ENCODE measurements at regions not wholly inside any gene's neighbourhood (a gene's known extent, or its start where the extent isn't known, plus 50 kb on each side); places are given as distances from the start of the nearest gene placed in this dataset.

GRCh38 chr18:61714421-61714820 lies 178.4 kb downstream of the RNF152 start:
- Mint-ChIP-seq H3K9me3 (peaks cover 3% of the 10 kb centered on the region), H3K4me3 (no peak overlapping the region), H3K27me3 (ENCODE audit: low read depth) (no peaks in the 10 kb centered on the region), H3K36me3 (ENCODE audit: low read depth) (no peaks in the 10 kb centered on the region), H3K27ac (no peak overlapping the region), H3K4me1 (no peaks in the 10 kb centered on the region)
- no peak for TF ChIP-seq CTCF (IDR thresholded peaks at IDR 0.05; ENCODE audit: unreplicated experiment in 3 of 3)

- no peak overlapping the region for H3K4me3 Mint-ChIP-seq
- no peak for TF ChIP-seq CTCF (IDR thresholded peaks at IDR 0.05; ENCODE audit: unreplicated experiment in 3 of 3)
- no peaks in the 10 kb centered on the region for H3K36me3 Mint-ChIP-seq (ENCODE audit: low read depth)
- H3K27me3 Mint-ChIP-seq (ENCODE audit: low read depth): peaks cover 8% of the 10 kb centered on the region
- H3K9me3 Mint-ChIP-seq: peaks cover 2% of the 10 kb centered on the region
- H3K4me1 Mint-ChIP-seq: peaks cover under 1% of the 10 kb centered on the region
- no peak overlapping the region for H3K27ac Mint-ChIP-seq
These were observed 179.3 kb downstream of the RNF152 start for GRCh38 chr18:61713502-61713901.

- TF ChIP-seq CTCF (IDR thresholded peaks at IDR 0.05; ENCODE audit: unreplicated experiment in 3 of 3): no peak
These were observed 182.7 kb downstream of the RNF152 start for GRCh38 chr18:61710082-61710620.

GRCh38 chr18:61706276-61706915 lies 186.4 kb downstream of the RNF152 start:
- Mint-ChIP-seq H3K4me3 (no peak overlapping the region), H3K9me3 (no peaks in the 10 kb centered on the region), H3K36me3 (ENCODE audit: low read depth) (no peaks in the 10 kb centered on the region), H3K27me3 (ENCODE audit: low read depth) (peaks cover 9% of the 10 kb centered on the region), H3K4me1 (peaks cover 14% of the 10 kb centered on the region), H3K27ac (peak overlapping the region in 1 of 3 experiments; percentile 3)
- no peak for TF ChIP-seq CTCF (IDR thresholded peaks at IDR 0.05; ENCODE audit: unreplicated experiment in 3 of 3)

More at GRCh38 chr18:61710082-61710620, 182.7 kb downstream of the RNF152 start:
- Mint-ChIP-seq H3K4me3 (no peak overlapping the region), H3K36me3 (ENCODE audit: low read depth) (no peaks in the 10 kb centered on the region), H3K27me3 (ENCODE audit: low read depth) (peaks cover 9% of the 10 kb centered on the region), H3K4me1 (peaks cover 14% of the 10 kb centered on the region), H3K9me3 (no peaks in the 10 kb centered on the region), H3K27ac (no peak overlapping the region)

- Mint-ChIP-seq H3K27ac (no peak overlapping the region), H3K4me1 (peaks cover 14% of the 10 kb centered on the region), H3K36me3 (ENCODE audit: low read depth) (no peaks in the 10 kb centered on the region), H3K4me3 (no peak overlapping the region), H3K9me3 (peaks cover 4% of the 10 kb centered on the region), H3K27me3 (ENCODE audit: low read depth) (peaks cover 1% of the 10 kb centered on the region)
- TF ChIP-seq CTCF (IDR thresholded peaks at IDR 0.05; ENCODE audit: unreplicated experiment in 3 of 3): no peak
These were observed 189.3 kb downstream of the RNF152 start for GRCh38 chr18:61703508-61703907.

- Mint-ChIP-seq H3K36me3 (ENCODE audit: low read depth) (no peaks in the 10 kb centered on the region), H3K9me3 (peaks cover 4% of the 10 kb centered on the region), H3K4me3 (no peak overlapping the region), H3K27me3 (ENCODE audit: low read depth) (no peaks in the 10 kb centered on the region), H3K27ac (no peak overlapping the region), H3K4me1 (peaks cover under 1% of the 10 kb centered on the region)
- TF ChIP-seq CTCF (IDR thresholded peaks at IDR 0.05; ENCODE audit: unreplicated experiment in 3 of 3): no peak
These were observed 190.8 kb downstream of the RNF152 start for GRCh38 chr18:61702007-61702406.
